ENCODE measurements at regions not wholly inside any gene's neighbourhood (a gene's known extent, or its start where the extent isn't known, plus 50 kb on each side); places are given as distances from the start of the nearest gene placed in this dataset.
A peak's percentile ranks its signal among the peaks of the same experiment; 100 is the strongest.
"Not testable (repeated sequence)": the region's sequence is repeated elsewhere in the genome, so short reads cannot be mapped to it uniquely, and the experiment has no call there.

DNA sequence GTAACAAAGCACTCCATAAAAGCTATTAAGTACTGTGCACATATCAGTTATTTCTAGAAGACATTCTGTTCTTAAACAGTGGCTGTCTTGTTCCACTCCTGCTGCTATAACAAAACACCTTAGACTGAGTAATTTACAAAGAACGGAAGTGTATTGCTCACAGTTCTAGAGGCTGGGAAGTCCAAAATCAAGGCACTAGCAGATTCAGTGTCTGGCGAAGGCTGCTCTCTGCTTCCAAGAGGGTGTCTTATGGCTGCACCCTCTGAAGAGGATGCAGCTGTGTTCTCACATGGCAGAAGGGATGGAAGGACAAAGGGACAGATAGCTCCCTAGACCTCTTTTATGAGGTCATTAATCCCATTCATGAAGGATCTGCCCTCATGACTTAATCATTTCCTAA lies 424.2 kb upstream of the ZMIZ1 start:
- DNase-seq (ENCODE audit: low read depth in 2 of 2), result no peak

DNA sequence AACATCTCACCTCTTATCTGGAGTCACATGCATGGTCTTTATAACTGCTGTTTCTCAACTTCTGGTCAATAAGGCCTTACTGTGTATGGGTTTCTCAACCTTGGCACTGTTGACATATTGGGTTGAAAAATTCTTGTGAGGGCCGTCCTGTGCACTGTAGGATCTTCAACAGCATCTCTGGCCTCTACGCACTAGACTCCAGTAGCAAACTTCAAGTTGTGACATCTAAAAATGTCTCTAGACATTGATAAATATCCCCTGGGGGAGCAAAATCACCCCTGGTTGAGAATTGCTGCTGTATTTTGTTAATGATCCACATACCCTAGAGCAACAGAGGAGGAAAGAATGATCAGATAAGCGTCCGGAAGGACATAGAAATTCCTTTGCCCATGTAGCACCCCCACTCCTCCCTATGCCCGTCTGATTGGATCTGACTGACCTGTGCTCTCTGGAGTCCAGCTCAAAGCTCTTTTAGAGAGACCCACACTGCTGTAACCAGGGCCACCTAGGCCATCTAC lies 423.5 kb upstream of the ZMIZ1 start:
- DNase-seq (ENCODE audit: low read depth in 2 of 2), result no peak

DNA sequence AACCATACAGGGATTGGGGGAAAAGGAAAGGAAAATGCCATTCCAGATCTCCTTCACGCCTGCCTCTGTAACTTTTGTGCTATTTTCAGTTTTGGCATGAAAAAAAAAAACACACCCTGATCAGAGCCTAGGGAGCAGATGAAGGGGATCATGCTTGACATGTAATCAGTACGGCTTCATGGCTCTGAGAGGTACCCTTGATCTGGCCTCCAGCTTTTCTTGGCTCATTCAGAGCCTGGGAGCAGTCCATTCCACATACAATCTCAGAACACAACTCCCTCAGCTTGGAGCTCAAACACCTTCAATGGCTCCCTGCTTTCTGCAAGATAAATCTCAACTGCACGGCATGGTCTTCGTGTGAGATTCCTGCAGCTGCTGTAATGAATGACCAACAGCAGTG lies 422.8 kb upstream of the ZMIZ1 start:
- DNase-seq (ENCODE audit: low read depth in 2 of 2), result no peak

DNA sequence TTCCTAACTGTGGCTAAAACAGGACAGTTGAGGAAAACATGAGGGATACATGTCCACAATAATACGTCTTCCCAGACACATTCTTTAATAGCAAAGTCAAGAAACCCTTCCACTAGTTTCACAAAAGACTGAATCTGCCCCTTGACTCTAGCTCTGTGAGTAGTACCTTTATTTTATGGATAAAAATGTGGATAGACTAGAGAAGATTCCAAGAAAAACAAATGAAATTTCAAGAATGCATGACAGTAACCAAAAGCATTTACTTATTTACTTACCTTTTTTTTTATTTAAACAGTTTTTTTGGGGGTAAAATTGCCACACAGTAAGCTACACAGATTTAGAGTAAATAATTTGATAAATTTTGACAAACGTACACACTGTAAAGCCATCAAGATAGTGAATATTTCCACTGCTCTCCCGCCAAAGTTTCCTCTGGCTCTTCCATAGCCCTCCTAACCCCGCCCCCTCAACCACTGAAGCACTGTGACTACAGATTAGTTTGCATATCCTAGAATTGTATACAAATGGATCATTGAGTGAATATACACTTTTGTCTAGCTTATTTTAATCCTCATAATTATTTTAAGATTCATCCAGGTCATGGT lies 420.4 kb upstream of the ZMIZ1 start:
- DNase-seq (ENCODE audit: low read depth in 2 of 2), result no peak

DNA sequence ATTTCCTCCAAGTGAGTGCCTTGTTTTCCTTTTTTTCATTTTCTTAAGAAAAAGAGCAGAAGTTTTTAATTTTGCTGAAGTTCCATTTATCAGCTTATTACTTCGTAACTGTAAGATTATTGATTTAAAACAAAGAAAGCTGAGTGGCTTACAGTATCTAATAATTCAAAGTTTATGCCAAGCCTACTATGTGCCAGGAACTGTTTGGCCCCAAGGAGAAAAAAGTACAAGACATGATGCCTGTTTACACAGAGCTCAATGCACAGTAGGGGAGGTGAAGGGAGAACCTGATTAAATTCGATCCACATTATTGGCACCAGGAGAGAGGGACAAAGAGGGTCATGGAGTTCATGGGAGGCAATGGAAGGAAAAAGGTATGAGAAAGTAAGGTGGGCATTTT lies 419.3 kb upstream of the ZMIZ1 start:
- DNase-seq (ENCODE audit: low read depth in 2 of 2), result no peak

DNA sequence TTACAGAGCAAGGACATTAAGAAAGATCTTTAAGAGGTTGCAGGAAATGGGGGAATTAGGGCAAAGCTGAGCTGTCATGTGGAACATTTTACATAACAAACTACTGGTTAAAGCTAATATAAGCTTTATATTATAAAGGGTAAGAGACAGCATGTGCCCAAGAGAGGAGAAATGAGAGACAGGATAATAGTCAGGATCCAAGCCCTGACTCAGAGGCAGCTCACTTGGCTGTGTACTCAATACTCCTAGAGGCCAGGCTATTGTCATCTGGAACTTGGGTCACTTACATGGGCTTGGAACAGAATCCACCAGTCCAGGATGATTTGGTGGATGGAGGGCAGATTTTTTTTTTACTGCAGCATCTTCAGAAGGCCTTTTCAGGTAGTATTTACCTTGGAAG lies 418.6 kb upstream of the ZMIZ1 start:
- DNase-seq (ENCODE audit: low read depth in 2 of 2), result no peak

DNA sequence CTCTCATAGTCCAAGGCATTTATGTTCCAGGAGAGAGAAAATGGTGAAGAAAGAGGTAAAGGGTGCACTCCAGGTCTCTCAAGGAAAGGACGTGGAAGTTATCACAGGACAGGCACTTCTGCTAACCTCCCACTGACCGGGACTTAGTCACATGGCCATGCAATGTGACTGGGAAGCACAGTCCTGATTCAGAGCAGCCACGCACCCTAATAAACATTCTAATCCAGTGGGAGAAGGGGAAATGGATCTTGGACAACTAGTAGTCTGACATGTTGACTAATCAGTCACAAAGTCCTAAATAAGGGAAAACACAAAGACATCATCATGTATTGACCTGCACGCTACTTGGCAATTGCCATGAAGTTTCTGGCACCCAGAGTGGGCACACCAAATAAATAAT lies 417.5 kb upstream of the ZMIZ1 start:
- no peak for DNase-seq (ENCODE audit: low read depth in 2 of 2)

DNA sequence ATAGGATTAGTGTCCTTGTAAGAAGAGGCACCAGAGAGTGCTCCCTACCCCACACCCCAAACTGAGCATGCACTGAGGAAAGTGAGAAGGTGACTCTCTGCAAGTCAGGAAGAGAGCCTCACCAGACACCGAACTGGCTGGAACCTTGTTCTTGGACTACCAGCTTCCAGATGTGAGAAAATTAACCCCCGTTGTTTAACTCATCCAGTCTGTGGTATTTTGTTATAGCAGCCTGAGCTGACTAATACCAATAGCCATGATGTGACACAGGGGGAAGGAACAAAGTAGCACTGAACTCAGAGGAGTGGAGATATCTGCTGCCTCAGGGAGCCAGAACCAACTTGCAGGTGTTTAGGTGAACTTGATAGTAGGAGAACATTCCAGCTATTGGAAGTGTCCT lies 415.2 kb upstream of the ZMIZ1 start:
- DNase-seq (ENCODE audit: low read depth in 2 of 2), result no peak

DNA sequence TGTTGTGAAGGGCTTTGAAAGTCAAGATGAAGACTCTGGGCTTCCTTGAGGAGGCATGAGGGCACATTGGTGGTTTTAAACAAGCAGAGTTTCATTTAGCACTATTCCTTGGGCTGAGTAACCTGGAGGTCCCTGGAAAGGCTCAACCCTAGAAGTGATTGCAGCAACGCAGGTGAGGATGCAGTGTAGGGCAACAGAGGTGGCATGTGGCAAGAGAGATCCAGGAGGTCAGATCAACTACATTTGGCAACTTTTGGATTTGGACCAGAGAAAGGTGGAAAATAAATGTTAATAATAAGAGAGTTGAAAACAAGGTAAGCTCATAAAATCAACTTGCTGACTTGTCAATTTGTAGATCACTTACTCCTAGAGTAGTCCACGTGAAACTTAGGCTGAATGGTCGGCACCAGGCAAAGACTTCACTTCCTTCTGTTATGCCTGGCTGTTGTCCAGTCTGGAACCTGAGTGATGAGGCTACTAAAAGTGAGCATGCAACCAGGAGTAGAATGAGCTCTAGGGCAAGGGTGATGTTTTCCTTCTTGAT lies 414.6 kb upstream of the ZMIZ1 start:
- DNase-seq (ENCODE audit: low read depth in 2 of 2), result no peak

DNA sequence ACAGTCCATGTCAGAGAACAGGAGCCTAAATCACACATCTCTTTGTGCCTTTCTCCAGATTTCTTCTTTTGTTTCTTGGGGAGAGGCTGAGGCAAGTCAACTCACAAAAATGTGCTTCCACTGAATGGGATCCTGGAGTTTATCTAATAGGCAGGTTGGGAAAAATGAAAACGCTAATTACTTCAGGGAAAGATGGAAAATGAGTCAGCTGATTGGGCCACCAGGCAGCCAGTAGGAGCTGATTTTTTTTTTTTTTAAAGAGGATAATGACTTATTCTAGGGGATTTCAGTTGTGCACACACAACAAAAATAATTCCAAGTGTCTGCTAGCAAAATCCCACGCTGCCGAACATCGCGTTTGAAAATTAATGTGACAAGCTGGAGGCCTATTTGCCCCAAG lies 412.8 kb upstream of the ZMIZ1 start:
- DNase-seq (ENCODE audit: low read depth in 2 of 2), result no peak

DNA sequence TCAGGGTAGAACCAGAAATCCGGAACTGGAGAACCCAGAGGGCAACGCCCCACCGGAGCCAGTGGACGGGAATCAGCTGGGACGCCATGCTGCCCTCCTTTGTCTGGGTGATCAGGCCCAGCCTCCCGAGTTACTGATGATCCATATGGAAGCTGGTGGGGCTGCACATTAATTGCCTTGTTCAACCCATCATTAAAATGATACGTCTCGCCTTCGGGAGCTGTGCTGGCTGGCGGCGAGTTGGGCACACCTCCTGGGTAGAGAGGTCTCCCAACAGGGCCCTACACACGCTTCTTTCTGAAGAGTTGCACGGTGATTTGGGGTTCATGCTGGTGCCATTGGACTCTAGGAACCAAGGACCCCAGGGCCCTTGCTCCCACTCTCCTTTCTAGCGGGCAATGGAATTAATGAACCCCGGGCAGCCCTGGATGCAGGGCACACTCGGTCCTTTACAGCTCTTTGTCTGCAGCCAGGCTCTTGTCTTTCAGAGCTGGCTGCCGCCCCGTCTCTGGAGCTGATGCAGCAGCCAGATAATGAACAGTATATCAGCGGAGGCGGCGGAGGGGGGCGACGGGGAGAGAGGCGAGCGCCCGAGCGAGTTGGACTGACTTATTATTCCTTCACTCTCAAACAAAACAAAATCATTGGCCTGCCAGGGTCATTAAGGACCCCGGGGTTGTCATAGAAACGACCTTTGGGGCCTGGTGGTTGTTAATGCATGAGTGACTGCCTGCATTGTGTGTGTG lies 412.2 kb upstream of the ZMIZ1 start:
- DNase-seq (ENCODE audit: low read depth in 2 of 2), result no peak

DNA sequence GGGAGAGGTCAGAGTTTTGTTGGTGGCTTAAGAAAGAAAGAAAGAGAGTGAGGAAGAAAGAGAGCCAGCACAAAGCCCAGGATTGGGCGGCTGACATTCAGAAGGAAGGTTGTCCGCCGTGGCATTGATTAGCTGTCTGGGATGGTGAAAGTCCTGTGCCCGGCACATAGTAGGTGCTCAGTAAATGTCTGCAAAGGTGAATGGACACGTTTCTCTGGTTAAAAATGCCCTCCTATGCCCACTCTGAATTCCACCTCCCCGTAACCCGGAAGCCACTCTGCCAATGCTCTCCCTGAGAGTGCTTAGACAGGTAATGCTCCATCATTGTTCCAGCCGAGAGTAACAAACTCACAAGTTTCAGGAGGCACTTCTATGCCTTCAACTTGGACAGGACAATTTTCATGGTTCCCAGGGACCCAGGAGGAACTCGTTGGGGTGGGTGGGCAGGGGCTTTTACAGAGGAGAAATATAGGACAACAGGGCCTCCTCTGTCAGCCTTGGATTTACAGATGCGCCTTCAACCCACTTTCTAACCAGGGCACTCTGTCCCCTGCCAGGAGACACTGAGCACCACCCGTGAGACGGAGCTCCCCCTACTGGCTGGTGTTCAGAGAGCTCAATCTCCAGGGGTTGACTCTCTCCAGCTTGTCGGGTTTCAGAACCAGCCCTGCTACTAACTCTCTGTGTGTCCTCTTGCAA lies 411.5 kb upstream of the ZMIZ1 start:
- peak; percentile 17 to 31 for DNase-seq (ENCODE audit: low read depth in 2 of 2)

DNA sequence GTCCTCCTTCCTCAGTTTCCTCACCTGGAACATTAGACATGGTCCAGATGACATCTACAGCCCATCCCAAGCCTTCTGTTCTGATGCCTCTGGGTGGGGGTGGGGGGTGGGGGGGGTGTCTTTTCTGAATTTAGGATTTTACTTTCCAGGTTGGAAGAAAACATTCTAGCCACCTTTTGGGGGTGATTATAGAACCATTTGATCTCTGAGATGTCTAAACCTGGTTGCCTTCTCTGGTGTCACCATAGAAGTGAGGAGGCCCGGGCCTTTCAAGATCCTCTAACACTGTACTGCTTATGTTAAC lies 411.0 kb upstream of the ZMIZ1 start:
- DNase-seq (ENCODE audit: low read depth in 2 of 2), result no peak

DNA sequence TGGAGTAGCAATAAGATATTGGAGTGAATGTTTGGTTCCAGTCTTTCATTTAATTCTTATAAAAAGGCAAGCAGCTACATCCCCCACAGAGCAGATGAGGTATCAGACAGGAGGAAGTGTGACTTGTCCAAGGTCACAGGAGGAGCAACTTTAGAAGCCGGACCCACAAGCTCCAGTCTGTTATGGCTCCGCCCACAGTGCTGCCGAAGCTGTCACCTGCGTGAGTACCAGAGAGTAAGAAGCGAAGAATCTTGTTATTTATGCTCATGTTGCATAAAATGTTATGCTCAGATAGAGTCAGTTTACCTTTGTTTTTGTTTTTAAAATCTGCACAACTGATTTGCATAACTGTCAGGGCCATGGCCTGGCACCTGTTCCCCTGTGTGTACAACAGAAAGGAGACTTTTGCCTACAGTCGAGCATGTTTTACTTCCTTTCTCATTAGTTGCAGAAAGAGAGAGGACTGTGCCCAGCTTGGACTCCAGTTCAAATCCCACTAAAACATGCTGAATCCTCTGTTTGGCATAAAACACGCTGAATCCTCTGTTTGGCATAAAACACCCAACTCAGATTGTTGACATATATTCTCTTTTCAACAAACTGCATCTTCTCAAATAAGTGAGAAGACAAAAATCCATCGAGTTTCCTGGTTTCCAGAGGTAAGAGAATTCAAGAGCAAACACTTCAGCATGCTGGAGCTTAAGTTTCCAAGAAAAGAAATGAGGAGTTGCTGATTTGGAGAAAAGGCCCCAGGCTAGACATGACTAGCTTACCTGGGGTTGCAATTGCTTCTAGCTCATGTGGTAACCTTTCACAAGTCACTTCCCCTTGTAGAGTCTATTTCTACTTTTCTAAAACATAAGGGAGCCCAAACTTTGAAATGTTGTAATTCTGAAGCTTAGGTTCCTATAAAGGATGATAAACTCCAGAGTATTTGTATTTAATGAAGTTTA lies 409.8 kb upstream of the ZMIZ1 start:
- no peak for DNase-seq (ENCODE audit: low read depth in 2 of 2)

DNA sequence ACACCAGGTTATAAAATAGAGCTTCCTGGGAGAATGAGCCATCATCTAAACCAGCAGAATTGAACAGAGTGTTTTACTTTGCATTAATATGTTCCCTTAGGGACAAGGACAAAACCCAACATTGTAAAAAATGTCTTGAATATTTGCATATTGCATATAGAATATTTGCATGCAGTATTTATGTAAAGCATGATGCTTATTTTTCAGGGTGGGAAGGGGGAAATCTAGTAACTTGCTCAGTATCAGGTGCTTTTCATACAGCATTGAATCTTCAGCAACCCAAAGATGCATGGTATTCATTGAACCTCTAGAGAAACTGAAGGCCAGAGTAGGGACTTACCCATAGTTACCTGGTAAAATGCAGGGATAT lies 409.2 kb upstream of the ZMIZ1 start:
- DNase-seq (ENCODE audit: low read depth in 2 of 2), result no peak

DNA sequence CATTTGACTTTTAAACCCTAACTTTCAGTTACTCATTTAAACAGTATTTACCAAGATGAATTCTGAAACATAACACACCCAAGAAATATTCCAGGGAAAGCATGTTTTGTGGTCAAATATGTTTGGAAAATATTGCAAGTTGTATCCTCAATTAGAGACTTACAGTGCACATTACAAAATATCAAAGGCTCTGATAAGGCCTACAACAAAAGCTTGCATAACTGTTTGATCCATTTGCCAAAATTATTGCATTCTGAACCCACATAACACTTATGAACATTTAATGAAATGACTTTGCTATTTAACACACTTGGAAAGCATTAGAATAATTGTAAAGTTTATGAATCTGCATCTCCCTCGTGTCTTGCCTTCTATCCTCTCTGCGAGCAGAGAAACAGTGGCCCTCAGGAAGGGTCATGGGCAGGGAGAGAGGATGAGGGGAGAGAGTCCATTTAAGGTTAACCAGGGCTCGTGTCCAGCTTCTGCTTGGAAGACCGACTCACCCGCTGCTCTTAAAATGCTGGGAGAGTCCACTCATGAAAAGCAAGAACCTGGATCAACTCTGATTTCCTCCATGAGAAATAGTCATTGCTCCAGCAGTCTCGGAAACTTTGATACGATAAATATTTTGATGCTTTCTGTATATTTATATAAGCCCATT lies 408.2 kb upstream of the ZMIZ1 start:
- DNase-seq (ENCODE audit: low read depth in 2 of 2), result no peak

DNA sequence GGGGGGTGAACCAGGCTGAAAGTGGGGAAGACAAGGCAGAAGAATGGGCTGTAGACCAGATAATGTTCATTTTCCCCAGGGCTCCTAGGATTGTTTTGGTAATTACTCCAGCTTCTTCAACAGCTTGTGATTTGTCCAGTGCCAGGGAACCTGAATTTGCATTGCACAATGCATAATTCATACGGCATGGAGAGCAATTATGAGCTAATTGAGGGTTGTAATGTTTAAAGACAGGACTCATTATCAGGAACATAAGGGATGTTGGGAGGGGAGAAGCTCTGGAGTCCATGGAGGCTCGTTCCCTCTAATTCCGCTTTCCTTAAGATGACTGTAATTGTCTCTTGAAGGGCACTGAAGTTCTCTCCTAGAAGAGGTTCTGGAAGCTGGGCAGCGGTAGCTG lies 405.0 kb upstream of the ZMIZ1 start:
- DNase-seq (ENCODE audit: low read depth in 2 of 2), result no peak

DNA sequence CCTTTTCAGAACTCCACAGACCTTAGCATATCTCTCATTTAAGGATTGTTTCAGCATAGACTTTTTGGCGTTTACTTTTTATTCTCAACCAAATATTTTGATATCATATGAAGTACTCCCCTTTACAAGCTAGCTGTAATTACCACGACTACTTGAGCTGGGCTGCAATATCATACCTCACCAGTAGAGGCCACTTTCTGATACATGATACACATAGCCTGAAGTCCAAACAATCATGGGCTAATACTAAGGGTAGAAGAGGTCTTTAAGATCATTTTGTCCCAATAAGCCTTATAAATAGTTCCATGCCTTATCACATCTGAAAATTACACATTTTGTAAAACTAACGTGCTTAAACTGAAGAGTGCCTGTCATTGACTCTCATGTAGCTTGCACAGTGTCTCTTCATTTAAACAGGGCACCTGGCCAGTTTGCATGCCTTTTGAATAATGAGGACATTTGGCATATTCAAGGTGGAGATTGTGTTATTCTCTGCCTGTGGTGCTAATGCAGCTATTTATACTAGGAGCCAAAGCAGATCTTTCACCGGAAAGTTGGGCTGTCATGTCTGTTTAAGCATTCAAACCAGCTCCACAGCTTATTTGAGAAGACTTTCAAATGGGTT lies 403.7 kb upstream of the ZMIZ1 start:
- DNase-seq (ENCODE audit: low read depth in 2 of 2), result no peak

DNA sequence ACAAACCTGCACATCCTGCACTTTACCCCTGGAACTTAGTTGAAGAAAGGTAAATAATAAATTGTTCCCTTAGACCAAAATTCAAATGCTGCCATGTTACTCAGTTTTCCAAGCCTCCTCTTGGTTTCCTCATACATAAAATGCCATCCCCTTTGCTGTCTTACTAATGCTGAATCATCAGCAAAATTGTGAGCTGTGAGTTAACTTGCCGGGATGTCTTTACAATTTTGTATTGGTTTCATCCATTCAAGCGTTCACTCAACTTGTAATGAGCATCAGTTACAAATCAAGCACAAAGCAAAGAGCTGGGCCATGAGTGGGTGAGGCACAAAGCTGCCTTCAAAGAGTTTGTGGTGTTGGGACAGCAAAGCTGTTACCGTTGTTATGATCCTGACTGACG lies 395.8 kb upstream of the ZMIZ1 start:
- no peak for DNase-seq (ENCODE audit: low read depth in 2 of 2)

DNA sequence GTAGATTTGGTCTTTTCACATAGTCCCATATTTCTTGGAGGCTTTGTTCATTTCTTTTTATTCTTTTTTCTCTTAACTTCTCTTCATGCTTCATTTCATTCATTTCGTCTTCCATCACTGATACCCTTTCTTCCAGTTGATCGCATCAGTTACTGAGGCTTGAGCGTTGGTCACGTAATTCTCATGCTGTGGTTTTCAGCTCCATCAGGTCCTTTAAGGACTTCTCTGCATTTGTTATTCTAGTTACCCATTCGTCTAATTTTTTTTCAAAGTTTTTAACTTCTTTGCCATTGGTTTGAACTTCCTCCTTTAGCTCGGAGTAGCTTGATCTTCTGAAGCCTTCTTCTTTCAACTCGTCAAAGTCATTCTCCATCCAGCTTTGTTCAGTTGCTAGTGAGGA lies 387.6 kb upstream of the ZMIZ1 start:
- not testable (repeated sequence) for DNase-seq (ENCODE audit: low read depth in 2 of 2)

DNA sequence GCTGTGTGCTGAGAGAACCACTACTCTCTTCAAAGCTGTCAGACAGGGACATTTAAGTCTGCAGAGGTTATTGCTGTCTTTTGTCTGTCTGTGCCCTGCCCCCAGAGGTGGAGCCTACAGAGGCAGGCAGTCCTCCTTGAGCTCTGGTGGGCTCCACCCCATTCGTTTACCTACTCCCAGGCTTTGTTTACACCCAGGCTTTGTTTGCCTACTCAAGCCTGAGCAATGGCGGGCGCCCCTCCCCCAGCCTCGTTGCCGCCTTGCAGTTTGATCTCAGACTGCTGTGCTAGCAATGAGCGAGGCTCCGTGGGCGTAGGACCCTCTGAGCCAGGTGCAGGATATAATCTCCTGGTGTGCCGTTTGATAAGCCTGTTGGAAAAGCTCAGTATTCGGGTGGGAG lies 386.8 kb upstream of the ZMIZ1 start:
- DNase-seq (ENCODE audit: low read depth in 2 of 2), result not testable (repeated sequence)
